ENCODE measurements at regions not wholly inside any gene's neighbourhood (a gene's known extent, or its start where the extent isn't known, plus 50 kb on each side); places are given as distances from the start of the nearest gene placed in this dataset.

- no peak overlapping the region for H3K4me3 ChIP-seq (ENCODE audit: low read depth, low read length)
- TF ChIP-seq, protein P1, sequence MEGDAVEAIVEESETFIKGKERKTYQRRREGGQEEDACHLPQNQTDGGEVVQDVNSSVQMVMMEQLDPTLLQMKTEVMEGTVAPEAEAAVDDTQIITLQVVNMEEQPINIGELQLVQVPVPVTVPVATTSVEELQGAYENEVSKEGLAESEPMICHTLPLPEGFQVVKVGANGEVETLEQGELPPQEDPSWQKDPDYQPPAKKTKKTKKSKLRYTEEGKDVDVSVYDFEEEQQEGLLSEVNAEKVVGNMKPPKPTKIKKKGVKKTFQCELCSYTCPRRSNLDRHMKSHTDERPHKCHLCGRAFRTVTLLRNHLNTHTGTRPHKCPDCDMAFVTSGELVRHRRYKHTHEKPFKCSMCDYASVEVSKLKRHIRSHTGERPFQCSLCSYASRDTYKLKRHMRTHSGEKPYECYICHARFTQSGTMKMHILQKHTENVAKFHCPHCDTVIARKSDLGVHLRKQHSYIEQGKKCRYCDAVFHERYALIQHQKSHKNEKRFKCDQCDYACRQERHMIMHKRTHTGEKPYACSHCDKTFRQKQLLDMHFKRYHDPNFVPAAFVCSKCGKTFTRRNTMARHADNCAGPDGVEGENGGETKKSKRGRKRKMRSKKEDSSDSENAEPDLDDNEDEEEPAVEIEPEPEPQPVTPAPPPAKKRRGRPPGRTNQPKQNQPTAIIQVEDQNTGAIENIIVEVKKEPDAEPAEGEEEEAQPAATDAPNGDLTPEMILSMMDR (IDR thresholded peaks at IDR 0.05; ENCODE audit: borderline replicate concordance, insufficient read depth, low read depth, low read length): no peak
These were observed 392.9 kb upstream of the IMPG1 start for GRCh38 chr6:76465410-76465809.

DNA sequence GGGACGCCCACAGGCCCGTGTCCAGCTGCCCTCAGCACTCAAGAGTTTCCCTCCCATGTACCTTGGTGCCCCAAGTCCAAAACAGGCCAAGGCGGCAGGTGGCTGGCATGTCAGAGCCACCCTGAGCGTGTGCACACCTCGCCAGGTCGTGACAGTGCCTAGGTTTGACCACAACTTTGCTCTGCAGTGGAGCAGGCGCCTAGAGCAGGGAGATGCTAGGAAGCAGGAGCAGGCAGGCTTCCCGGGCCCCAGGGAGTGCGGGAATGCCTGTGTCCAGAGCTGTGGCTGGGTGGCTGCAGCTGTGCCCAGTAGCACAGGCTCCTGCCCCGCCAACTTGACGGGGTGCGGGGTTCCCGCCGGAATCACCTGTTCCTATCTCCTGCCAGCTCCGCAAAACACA is 380.8 kb upstream of the IMPG1 start:
- TF ChIP-seq, protein P1 (IDR thresholded peaks at IDR 0.05; ENCODE audit: borderline replicate concordance, insufficient read depth, low read depth, low read length): no peak
- H3K4me3 ChIP-seq (ENCODE audit: low read depth, low read length): no peak overlapping the region

DNA sequence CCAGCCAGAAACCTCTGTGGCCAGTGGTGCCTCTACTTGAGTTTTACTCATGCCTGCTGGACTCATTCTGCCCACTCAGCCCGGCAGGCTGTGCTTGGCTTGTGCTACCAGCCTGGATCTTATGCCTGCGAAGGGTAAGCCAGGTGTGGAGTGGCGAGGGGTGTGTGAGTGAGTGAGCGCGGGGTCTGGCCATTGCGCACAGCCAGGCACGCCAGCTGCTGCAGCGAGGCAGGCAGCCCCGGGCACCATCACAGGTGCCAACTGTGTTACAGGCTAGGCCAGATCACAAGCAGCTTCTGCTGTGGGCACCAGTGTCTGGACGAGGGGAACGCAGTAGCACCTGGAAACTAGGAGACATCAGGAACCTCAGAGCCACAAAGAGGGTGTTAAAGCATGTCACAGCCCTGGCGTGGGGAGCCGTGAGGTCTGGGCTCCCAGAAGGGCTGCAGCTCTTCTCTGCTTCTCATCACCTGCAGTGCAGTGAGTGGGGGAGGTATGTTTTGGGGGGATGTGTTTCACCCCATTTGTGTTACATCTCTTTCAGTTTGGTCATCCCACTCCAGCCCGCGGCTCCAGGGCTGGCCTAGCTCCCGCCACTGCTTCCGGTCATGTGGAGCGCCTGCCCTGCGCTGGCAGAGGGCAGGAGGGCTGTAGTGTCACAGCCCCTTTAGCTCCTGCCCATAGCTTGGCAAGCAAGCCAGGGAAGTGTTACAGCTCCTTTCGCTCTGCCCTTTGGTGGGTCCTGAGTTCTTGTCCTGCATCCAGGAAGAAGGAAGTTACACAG is 379.7 kb upstream of the IMPG1 start:
- H3K4me3 ChIP-seq (ENCODE audit: low read depth, low read length): no peak overlapping the region
- TF ChIP-seq, protein P1 (IDR thresholded peaks at IDR 0.05; ENCODE audit: borderline replicate concordance, insufficient read depth, low read depth, low read length): no peak

DNA sequence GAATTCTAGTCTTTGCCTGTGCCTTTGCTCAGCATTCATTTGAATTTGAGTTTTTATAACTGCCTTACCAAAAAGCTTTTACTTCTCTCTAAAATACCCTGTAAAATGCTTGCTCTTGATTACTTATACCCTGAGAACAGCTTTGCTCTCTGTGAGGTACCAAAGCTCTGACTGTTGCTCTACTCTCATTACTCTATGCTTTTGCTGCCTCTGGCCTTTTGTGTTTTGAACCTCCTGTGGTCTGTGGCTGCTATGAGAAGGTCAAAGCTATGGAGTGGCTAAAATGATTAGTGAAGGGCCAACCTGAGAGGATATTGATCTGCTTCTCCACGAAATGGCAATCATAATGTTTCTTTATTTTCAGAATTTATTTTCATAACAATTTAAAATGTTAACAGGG is 375.6 kb upstream of the IMPG1 start:
- no peak overlapping the region for H3K4me3 ChIP-seq (ENCODE audit: low read depth, low read length)
- TF ChIP-seq, protein P1 (IDR thresholded peaks at IDR 0.05; ENCODE audit: borderline replicate concordance, insufficient read depth, low read depth, low read length): no peak

DNA sequence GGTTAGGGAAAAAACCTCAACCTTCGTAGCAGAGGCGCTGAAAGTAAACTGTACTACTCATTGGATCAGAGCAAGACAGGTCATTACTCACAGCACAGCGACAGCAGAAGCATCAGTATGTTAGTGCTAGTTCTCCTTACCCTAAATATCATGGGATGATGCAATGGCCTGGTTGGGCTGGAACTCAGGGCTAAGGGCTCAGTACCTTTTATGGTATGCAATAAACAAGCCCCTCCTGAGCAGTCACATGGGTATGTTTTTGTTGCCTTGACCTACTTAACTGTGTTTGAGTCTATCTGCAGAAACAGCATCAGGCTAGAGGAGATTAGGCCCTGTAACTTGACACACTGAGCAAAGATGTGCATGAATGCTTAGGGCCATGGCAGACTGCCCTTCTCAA is 369.4 kb upstream of the IMPG1 start:
- no peak overlapping the region for H3K4me3 ChIP-seq (ENCODE audit: low read depth, low read length)
- TF ChIP-seq, protein P1 (IDR thresholded peaks at IDR 0.05; ENCODE audit: borderline replicate concordance, insufficient read depth, low read depth, low read length): no peak

- no peak overlapping the region for H3K4me3 ChIP-seq (ENCODE audit: low read depth, low read length)
- TF ChIP-seq, protein P1 (IDR thresholded peaks at IDR 0.05; ENCODE audit: borderline replicate concordance, insufficient read depth, low read depth, low read length): no peak
These were observed 367.3 kb upstream of the IMPG1 start for GRCh38 chr6:76439811-76440210.

DNA sequence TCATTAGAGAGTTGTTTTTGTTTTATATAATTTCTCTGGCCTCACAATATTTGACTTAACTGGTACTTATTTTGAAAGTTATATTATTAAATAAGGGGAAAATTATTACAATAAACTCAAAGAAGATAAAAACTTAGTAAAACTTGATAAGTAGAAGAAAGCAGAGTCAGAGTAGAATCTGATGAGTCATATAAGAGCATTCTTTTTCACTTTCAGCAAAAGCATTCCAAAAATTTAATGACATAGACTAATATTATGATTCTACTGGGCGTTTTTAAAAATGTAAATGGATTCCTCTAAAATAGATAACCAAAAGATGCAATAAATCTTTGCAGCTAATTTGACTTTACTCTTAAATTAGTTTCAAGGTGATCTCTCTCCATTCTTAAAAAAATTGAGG is 366.3 kb upstream of the IMPG1 start:
- no peak overlapping the region for H3K4me3 ChIP-seq (ENCODE audit: low read depth, low read length)
- TF ChIP-seq, protein P1 (IDR thresholded peaks at IDR 0.05; ENCODE audit: borderline replicate concordance, insufficient read depth, low read depth, low read length): no peak

All from GM12875 (cell line).